Progenitor cell of endocrine pancreas (in vitro differentiated cells): ENCODE measurements at regions not wholly inside any gene's neighbourhood (a gene's known extent, or its start where the extent isn't known, plus 50 kb on each side); places are given as distances from the start of the nearest gene placed in this dataset.

Experiments used
- DNase-seq: peaks from one replicate; pipeline ENCODE4 v3.0.0; 2021; ENCODE audit warnings: low spot score; ENCODE audit not compliant: unreplicated experiment
- H3K27ac Mint-ChIP-seq: 2 replicates; pipeline ENCODE4 v1.8.0; 2021; ENCODE audit warnings: mild to moderate bottlenecking, moderate library complexity, mixed read lengths
- H3K27me3 Mint-ChIP-seq: 2 replicates; pipeline ENCODE4 v1.8.0; 2021; ENCODE audit warnings: mixed read lengths
- H3K36me3 Mint-ChIP-seq: 2 replicates; pipeline ENCODE4 v1.8.0; 2022; ENCODE audit warnings: mixed read lengths; ENCODE audit not compliant: insufficient read depth
- H3K4me1 Mint-ChIP-seq: 2 replicates; pipeline ENCODE4 v1.8.0; 2021; ENCODE audit warnings: low read depth, mixed read lengths
- H3K4me3 Mint-ChIP-seq: 2 replicates; pipeline ENCODE4 v1.8.0; 2021; ENCODE audit warnings: low read depth, mild to moderate bottlenecking, moderate library complexity, mixed read lengths
- H3K9me3 Mint-ChIP-seq: 2 replicates; pipeline ENCODE4 v1.8.0; 2021; ENCODE audit warnings: low read depth, mixed read lengths
- CTCF ChIP-seq: fragments of 200-600 bp; sonication (generic); IDR thresholded peaks from one replicate; pipeline ENCODE4 v1.5.0; 2021; ENCODE audit warnings: antibody characterized with exemption, mild to moderate bottlenecking; ENCODE audit not compliant: unreplicated experiment

- no peak overlapping the region for H3K4me3 Mint-ChIP-seq
- H3K36me3 Mint-ChIP-seq: no peaks in the 10 kb centered on the region
- no peak overlapping the region for H3K27ac Mint-ChIP-seq
- H3K27me3 Mint-ChIP-seq: peaks cover 17% of the 10 kb centered on the region
- TF ChIP-seq CTCF: no peak
- H3K9me3 Mint-ChIP-seq: peaks cover 2% of the 10 kb centered on the region
- no peak for DNase-seq
- H3K4me1 Mint-ChIP-seq: no peaks in the 10 kb centered on the region
These were observed 137.7 kb upstream of the HDAC4 start for GRCh38 chr2:239538357-239539052.

- TF ChIP-seq CTCF: no peak
- H3K27me3 Mint-ChIP-seq: peaks cover 14% of the 10 kb centered on the region
- no peak overlapping the region for H3K4me3 Mint-ChIP-seq
- no peaks in the 10 kb centered on the region for H3K36me3 Mint-ChIP-seq
- H3K4me1 Mint-ChIP-seq: no peaks in the 10 kb centered on the region
- no peak for DNase-seq
- H3K9me3 Mint-ChIP-seq: peaks cover 2% of the 10 kb centered on the region
- no peak overlapping the region for H3K27ac Mint-ChIP-seq
These were observed 137.0 kb upstream of the HDAC4 start for GRCh38 chr2:239537633-239538356.

GRCh38 chr2:239536186-239536585 lies 135.4 kb upstream of the HDAC4 start:
- H3K36me3 Mint-ChIP-seq: no peaks in the 10 kb centered on the region
- no peak for TF ChIP-seq CTCF
- peaks cover 11% of the 10 kb centered on the region for H3K27me3 Mint-ChIP-seq
- H3K9me3 Mint-ChIP-seq: no peaks in the 10 kb centered on the region
- no peak overlapping the region for H3K4me3 Mint-ChIP-seq
- no peak overlapping the region for H3K27ac Mint-ChIP-seq
- no peak for DNase-seq
- H3K4me1 Mint-ChIP-seq: no peaks in the 10 kb centered on the region

GRCh38 chr2:239535413-239536144 lies 134.8 kb upstream of the HDAC4 start:
- no peak for TF ChIP-seq CTCF
- Mint-ChIP-seq H3K27me3 (peaks cover 11% of the 10 kb centered on the region), H3K9me3 (no peaks in the 10 kb centered on the region), H3K27ac (no peak overlapping the region), H3K4me1 (no peaks in the 10 kb centered on the region), H3K36me3 (no peaks in the 10 kb centered on the region), H3K4me3 (no peak overlapping the region)
- no peak for DNase-seq
